Fibroblast of lung (primary cell): ENCODE measurements at regions not wholly inside any gene's neighbourhood (a gene's known extent, or its start where the extent isn't known, plus 50 kb on each side); places are given as distances from the start of the nearest gene placed in this dataset.

ENCODE experiments used
- CTCF ChIP-seq, 2 donors: IDR thresholded peaks in 1 of 2; conservative IDR thresholded peaks in 1 of 2; 1 replicate in 1 of 2; 2 replicates in 1 of 2; pipeline ENCODE4 v1.5.1; 2011 to 2012; ENCODE audit warnings: low read length in 2 of 2, control low read depth in 1 of 2, inconsistent platforms in 1 of 2, low read depth in 1 of 2, mild to moderate bottlenecking in 1 of 2
- EZH2 ChIP-seq: IDR thresholded peaks from 2 replicates; pipeline ENCODE4 v1.5.1; 2012; ENCODE audit warnings: low read length, control low read depth, mild to moderate bottlenecking; ENCODE audit errors: missing control alignments

DNA sequence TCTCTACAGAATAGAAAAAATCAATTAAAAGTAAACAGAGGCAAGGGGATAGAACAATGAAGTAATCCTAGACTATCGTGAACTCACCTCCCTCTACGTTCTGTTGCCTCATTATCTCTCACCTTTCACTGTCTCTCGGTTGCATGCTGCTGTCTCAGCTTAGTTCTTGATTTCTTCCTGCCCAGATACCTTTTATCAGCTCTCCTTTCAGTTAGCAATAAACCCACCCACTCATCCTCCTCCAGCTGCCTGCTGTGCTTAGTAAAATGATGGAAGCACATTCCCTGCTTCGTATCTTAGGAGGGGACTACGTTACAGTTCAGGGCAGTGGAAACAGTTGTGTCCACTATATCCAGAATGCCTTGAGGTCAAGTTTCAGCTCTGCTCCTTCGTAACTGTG is 1709.5 kb upstream of the AGA start:
- TF ChIP-seq CTCF (conservative IDR thresholded peaks at IDR 0.05 in 1 of 2, IDR thresholded peaks at IDR 0.05 in 1 of 2; ENCODE audit: low read depth in 1 of 2, low read length in 2 of 2) (no peak), EZH2 (no peak)
